ENCODE measurements at regions not wholly inside any gene's neighbourhood (a gene's known extent, or its start where the extent isn't known, plus 50 kb on each side); places are given as distances from the start of the nearest gene placed in this dataset.

DNA sequence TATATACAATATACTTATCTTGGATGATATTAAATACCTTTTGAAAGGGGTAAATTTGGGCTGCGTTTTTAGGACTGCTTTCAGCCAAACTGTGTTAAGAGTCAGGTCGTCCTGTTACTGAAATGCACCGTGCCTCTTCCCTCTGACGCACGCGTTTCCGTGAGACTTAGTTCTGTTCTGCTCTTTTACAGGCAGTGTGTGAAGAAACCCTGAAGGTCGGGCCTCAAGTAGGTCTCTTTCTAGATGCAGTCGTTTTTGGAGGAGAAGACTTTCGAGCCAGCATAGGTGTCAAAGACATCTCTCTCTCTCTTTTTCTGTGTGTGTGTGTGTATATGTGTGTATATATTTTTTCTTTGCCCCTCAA, 107.0 kb downstream of the ZIC5 start:
- no peak for DNase-seq (ENCODE audit: low read depth)
- H3K4me3 ChIP-seq (ENCODE audit: control insufficient read depth, low read depth, low read length) = no peak overlapping the region
- TF ChIP-seq, protein P1, sequence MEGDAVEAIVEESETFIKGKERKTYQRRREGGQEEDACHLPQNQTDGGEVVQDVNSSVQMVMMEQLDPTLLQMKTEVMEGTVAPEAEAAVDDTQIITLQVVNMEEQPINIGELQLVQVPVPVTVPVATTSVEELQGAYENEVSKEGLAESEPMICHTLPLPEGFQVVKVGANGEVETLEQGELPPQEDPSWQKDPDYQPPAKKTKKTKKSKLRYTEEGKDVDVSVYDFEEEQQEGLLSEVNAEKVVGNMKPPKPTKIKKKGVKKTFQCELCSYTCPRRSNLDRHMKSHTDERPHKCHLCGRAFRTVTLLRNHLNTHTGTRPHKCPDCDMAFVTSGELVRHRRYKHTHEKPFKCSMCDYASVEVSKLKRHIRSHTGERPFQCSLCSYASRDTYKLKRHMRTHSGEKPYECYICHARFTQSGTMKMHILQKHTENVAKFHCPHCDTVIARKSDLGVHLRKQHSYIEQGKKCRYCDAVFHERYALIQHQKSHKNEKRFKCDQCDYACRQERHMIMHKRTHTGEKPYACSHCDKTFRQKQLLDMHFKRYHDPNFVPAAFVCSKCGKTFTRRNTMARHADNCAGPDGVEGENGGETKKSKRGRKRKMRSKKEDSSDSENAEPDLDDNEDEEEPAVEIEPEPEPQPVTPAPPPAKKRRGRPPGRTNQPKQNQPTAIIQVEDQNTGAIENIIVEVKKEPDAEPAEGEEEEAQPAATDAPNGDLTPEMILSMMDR (conservative IDR thresholded peaks at IDR 0.05; ENCODE audit: control insufficient read depth, insufficient read depth, low read depth, low read length) = no peak

DNA sequence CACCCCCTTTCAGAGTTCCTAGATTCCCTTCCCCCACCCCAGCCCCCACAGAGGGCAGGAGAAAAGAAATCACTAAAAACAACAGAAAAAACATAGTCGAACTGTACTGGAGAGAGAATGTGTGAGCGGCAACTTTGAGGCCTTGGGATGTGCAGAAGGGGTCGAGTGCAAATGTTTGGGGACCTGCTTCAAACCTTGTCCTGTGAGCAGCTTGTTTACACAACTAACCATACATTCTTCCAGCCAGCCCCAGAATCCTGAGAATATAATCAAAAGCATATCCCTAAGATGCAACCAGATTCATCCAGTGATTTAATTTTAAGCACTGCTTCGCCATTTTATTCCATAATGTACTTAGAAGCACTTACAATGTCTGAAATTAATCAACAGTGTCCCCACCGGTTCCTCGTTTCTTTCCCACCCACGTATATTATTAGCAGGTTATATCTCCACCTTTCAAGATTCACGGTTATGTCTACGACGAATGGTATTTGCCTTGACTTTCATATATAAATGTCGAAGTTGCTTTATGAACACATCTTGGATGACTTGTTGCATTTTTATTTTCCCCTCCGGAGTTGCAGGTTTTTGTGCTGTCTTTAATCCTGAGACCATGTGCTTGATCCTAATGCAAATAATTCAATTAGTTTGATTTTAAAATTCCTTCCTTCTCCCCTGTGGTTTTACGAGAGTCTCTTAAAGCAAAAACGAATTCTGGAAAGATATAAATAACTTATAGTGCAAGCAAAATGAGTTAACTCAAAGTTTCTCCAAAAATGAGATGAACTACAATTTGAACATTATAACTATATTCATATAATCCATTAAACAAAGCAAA, 107.6 kb downstream of the ZIC5 start:
- TF ChIP-seq, protein P1 (conservative IDR thresholded peaks at IDR 0.05; ENCODE audit: control insufficient read depth, insufficient read depth, low read depth, low read length) = no peak
- no peak overlapping the region for H3K4me3 ChIP-seq (ENCODE audit: control insufficient read depth, low read depth, low read length)
- no peak for DNase-seq (ENCODE audit: low read depth)

DNA sequence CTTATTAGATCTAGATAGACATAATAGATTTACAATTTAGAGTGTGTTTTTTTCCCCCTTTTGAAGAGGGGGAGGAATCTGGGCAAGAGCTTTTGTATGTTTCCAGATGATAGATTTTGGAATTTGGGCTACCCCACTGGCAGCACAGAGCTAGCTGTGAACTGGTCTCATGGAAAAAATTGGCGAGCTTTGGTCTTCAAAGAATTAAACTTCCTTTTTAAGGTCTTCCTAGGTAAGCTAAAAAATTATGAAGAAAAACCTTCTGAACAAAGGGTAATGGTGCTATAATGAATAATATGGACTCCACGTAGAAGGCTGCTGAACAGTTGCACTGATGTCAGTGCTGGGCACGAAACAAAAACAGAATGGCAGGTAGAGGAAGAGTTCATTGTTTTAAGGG, 109.3 kb downstream of the ZIC5 start:
- H3K4me3 ChIP-seq (ENCODE audit: control insufficient read depth, low read depth, low read length) = no peak overlapping the region
- TF ChIP-seq, protein P1 (conservative IDR thresholded peaks at IDR 0.05; ENCODE audit: control insufficient read depth, insufficient read depth, low read depth, low read length) = no peak
- no peak for DNase-seq (ENCODE audit: low read depth)

DNA sequence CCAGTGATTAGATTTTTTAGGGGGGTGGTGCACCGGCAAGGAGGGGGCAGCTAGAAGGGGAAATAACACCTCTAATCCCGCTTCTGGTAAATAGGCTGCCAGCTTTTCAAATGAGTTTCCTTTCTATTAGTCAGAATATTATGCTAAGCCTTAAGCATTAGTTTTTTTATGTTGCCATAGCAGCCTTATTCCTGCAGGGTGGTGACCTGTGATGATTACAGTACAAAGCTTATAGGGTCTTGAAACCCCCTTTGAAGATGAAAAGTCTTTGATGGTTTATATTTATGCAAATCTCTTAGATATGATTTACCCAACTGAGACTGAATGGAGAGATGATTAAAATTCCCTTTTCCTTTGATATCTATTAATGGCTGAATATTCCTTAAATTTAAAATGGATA, 109.8 kb downstream of the ZIC5 start:
- H3K4me3 ChIP-seq (ENCODE audit: control insufficient read depth, low read depth, low read length) = no peak overlapping the region
- TF ChIP-seq, protein P1 (conservative IDR thresholded peaks at IDR 0.05; ENCODE audit: control insufficient read depth, insufficient read depth, low read depth, low read length) = no peak
- no peak for DNase-seq (ENCODE audit: low read depth)

DNA sequence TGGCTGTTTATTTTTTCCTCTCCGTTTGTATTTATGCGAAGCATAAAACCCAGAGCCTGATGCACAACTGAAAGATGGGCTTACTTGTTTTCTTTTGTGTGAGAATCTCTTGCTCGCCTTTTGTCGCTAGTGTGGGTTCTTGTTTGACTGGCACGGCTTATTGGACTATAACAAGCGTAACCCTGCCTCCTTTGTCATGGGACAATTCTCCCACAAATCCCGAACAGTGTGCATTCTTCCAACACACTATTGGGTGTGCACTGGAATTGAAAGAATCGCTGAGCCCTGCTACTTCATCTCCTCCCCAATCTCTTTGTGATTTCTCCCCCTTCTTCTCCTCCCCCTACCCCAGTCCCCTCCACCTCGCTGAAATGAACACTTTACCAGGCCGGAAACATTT, 110.8 kb downstream of the ZIC5 start:
- H3K4me3 ChIP-seq (ENCODE audit: control insufficient read depth, low read depth, low read length) = no peak overlapping the region
- TF ChIP-seq, protein P1 (conservative IDR thresholded peaks at IDR 0.05; ENCODE audit: control insufficient read depth, insufficient read depth, low read depth, low read length) = no peak
- DNase-seq (ENCODE audit: low read depth) = no peak

DNA sequence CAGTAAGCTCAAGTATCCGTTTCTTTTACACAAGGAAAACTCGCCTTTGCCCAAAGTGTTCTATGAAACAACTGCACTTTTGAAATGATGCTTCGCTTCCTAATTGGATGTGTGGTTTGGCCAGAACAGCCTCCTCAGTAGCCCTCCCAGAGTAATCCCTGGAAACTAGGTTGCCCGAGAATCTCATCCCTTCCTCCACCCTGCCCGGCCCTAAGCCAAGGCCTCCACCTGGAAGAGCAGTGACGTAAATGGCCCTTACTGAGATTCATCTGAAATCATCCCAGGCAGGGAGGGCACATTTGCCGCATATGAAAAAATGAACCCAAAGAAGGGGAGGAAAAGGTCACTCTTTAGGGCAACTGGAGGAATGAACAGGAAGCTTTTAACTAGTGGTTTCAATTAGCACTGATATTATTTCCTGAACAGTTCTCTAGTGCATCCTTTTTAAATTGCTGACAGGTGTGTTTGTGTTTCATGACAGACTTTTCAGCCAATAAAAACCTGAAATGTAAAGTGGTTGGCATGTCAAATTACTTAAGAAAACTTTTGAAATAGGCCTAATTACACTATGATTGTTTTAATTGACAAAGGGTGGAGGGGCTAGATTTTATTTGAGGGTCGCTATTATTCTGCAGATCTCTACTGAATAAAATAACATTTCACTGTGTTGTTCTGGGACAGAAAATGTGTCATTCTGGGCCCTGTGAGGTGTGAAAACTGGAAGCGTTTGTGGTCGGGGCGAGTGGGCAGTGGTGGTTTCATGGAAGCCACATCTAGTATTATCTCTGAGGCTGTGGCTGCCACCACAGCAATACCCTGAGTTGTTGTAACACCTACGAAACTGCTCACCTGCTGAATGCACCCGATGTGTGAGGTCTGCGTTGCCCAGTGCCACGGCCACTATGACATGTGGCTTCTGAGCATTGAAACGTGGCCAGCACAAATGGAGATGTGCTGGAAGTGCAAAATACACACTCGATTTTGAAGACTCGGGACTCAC, 112.1 kb downstream of the ZIC5 start:
- no peak overlapping the region for H3K4me3 ChIP-seq (ENCODE audit: control insufficient read depth, low read depth, low read length)
- DNase-seq (ENCODE audit: low read depth) = no peak
- TF ChIP-seq, protein P1 (conservative IDR thresholded peaks at IDR 0.05; ENCODE audit: control insufficient read depth, insufficient read depth, low read depth, low read length) = no peak

Data from fibroblast of mammary gland (primary cell).